NCI-H1417 (cell line): ENCODE measurements at regions not wholly inside any gene's neighbourhood (a gene's known extent, or its start where the extent isn't known, plus 50 kb on each side); places are given as distances from the start of the nearest gene placed in this dataset.
A peak's percentile ranks its signal among the peaks of the same experiment; 100 is the strongest.

Experiments used
- DNase-seq, 3 experiments: peaks; one replicate each; lab custom pipeline; 2025; lab: John Stamatoyannopoulos, UW

DNA sequence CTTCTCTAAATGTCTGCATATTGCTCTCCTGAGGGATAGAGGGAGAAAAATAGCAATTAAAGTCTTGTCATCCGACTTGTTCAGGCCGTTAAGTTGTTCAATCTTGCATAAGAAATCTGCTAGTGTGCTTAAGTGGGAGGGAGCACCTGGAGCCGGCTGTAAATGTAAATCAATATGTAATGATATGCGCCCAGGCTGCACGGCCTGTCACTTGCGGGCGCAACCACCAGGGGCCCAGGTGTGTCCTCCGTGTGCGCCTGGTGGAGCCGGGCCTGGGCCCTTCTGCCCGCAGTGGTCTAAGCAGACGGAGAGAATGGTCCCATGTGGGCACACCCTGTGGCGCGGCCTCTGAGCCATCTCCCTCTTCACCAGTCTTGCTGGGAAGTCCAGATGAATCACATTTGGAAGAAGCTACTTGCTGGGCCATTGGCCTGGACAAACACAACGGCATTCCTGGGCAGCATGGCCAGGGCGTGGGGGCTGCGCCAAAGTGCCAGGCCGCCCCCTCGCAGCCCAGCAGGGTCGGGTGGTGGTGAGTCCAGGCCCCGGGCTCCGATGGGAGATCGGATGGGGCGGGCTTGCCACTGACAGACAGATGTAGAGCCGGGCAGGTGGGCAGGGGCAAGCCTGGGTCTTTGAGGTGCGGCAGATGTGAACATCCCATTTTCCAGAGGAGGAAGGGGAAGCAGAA lies 193.3 kb upstream of the C14orf180 start:
- DNase-seq, result peak in 2 of 3 experiments; percentile 25 to 43

DNA sequence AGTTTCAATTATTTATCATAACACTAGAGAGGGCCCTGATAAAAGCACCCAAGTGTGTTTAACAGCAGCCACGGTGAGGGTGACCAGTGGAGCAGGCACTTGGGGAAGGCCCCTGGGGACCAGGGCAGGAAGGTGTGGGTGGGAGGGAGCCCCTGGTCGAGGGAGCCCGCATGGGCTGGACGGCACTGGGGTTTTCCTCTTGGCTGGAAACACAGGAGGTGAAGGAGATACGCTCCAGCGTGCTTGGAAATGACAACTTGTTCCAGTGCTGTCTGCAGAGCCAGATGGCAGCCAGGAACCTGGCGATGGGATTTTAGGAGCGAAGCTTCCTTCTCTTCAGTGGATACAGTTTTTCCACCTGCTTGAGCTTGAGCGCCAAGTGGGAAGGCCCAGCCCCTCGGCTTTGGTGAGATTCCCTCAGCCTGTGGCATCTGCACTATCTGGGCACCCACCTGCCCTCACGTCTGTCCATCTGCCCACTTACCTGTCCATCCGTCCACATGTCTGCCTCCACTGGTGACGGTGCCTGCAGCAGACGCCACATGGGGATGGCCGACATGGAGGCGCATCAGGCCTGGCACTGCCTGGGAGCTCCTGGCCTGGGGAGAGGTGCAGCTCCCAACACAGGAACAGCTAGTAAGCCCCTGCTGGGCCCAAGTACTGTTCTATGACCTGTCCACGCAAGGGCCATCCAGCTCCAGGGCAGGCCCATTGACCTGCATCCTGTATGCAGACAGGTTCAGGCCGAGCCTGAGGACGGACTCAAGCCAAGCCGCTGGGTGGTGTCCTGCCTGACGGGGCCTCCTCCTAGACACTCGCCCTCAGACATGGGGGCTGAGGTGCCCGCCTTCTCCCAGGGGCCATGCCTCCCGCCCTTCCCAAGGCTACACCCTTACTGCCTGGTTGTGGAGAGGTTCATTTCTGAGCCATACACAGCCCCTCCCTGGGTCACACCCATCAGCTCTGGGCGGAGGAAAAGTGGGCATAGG lies 192.2 kb upstream of the C14orf180 start:
- DNase-seq, result no peak

DNA sequence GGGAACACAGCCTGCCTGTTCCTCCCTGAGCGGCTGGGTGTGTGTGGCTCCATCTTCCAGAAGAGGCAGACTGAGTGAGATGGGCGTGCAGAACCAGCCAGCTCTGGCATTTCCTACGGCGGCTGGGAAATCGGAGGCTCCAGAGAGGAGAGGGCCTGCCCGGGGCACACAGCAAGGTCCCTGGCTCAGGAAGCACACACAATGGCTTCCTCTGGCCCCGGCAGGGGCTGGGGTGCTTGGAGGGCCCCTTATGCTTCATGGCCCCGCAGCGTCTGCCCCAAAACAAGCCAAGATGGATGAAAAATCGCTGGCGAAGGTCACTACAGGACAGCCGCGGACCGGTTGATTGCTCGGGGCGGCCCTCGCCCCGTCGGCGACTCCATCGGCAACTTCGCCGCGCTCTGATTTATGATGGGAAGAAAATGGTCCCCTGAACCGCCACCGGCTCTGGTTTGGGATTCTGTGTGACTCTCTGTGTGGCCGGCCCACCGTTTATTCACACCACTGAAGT lies 191.5 kb upstream of the C14orf180 start:
- no peak for DNase-seq

DNA sequence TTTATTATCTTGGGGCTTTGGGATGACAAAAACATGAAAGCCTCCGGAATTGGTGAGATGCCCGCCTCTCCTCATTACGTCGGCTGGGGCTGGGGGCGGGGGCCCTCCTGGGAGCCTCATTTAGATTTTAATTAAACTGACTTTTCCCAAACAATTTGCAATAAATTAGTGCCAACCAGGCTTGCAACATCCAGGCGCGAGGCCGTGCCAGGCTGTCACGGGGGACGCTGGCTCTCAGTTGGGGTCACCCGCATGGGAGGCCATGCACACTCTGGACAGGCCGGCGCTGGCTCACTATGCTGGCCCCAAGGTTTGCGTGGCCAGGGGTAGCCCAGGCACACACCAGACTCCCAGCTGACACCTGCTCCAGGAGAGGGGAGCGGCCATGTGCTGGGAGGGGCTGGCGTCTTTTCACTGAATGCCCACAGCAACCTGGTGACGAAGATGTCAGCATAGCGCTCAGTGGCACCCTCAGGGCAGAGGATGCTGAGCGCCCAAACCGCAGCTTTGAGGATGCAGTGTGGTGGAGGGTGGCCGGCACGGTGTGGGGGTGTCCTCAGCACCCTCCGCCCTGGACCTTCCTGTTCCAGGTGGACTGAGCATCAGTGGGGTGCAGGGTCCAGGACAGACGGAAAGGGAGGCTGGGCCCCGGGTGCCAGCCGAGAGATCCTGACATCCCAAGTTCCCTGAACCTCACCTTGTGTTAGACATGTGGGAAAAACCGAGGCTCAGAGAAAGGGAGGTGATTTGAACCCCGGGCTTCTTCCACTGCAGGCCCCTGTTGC lies 190.8 kb upstream of the C14orf180 start:
- DNase-seq, result peak in 2 of 3 experiments; percentile 29 to 57

DNA sequence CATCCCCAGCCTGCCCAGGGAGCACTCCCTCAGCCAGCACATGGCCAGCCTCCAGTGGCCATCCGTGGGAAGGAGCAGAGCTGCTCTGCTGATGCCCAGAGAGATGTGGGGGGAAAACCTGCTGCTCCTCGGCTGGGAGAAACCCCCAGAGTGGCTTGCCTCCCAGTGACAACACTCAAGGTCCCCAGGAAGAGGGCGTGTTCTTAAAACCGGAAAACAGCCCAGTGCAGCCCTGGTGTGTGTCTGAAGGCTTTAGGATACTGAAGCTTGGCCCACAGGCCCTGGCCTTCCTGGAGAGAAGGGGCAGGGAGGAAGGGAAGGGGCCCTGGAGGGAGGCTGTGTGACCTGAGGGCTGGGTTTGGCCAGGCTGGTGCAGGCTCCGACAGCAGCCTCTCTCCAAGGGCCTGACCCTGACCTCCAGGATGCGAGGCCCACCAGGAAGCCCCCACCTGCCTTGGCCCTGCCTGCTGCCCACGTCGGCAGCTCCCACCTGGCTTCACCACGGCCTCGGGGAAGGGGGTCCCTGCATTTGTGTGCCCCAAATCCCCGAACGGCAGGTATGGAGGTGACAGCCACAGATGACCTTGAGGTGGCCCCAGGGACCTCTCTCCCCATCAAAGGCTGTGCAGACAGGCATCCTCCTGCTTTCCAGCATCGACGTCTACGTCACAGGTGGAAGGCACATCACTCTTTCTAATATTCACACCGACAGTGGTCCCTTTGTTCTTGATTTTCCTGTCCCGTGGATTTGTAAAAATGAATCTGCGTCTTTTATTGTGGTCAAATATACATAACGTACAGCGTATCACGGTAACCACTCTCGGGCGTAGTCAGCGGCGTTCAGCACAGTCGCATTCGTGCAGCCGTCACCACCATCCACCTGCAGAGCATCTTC lies 190.0 kb upstream of the C14orf180 start:
- DNase-seq, result no peak

DNA sequence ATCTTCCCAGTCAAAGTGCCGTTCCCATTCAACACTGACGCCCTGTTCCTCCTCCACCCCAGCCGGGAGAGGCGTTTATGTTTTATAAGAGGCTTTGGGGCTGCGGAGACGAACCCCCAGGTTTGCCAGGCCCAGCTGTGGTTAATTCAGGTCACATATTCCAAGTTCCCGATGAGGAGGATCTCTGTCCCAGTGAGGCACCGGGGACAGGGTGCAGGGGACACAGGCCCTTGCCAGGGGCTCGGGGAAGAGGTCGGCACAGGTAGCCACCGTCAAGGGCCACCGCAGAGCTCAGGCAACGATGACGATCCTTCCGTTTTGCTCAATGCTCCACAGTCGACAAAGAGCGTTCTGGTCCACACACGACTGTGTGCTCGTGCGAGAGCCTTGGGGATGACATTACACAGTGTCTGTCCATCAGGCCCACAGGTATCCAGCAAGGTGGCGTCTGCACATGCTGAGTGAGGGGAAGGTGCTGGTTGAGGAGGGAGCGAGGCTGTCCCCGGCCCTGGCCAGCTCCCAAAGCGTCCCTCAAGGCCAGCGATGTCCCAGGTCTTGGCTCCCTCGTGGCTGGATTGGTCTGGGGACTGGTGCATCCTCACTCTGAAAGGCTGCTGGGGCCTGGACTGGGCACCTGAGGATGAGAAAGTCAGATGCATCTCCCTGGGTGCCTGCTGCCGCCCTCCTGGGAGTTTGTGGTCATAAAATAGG lies 189.2 kb upstream of the C14orf180 start:
- no peak for DNase-seq

DNA sequence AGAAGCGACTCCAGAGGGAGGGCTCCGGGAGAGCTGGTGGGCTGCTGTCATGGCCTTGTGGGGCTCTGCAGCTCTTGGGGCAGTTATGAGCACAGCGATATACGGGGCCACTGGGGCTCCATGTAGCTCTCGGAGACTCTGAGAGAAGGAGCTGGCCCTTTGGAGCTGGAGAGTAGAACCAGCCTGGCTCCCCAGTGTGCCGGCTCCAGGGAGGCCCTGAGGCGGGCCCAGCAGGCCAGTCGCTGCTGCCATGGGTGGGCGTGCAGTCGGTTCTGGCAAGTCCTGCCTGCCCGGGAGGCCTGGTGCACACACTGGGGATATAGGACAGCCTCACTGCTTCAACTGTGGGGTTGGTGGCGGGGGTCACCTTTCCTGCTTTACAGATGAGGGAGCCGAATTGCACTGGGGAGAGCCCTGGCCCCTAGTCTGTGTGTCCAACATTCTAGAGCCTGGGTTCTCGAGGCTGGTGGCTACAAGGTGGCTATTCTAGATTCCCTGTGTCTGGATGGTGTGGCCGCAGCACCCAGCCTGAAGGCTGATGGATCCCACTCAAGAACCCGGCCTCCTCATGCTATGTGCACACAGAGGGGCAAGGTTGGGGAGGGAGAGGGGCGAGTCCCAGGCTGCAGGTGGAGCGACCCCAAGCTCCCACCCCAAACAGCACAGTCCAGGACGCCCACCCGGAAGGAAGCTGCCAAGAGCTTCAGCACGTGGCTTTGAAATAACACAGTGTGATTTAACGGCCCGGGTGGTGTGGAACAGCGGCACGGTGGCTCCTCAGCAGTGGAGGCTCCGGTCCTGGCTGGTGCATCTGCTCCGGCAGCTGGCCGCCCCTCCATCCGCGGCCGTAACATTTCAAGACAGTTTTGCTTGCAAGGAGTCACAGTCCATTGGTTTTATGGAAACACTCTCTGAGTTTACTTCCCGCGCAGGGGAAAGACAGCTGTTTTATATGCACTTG lies 188.3 kb upstream of the C14orf180 start:
- peak; percentile 23 to 83 (median 66) for DNase-seq

DNA sequence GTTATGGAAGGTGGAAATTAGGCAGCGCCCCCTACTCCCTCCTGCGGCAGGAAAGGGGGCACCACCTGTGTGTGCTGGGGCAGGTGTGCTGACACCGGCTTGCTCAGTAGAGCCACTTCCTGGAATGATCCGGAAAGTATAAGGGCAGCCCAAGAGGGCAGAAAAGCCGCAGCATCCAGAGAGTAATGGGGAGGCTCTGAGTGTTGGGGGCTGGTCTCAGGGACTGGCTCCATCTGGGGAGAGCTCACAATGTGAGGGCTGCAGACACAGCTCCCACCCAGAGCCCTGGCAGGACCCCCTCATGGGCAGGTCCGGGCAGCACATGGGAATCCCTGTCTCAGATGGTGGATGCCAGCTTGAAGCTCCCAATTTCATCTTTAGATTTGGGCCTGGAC lies 187.6 kb upstream of the C14orf180 start:
- no peak for DNase-seq

DNA sequence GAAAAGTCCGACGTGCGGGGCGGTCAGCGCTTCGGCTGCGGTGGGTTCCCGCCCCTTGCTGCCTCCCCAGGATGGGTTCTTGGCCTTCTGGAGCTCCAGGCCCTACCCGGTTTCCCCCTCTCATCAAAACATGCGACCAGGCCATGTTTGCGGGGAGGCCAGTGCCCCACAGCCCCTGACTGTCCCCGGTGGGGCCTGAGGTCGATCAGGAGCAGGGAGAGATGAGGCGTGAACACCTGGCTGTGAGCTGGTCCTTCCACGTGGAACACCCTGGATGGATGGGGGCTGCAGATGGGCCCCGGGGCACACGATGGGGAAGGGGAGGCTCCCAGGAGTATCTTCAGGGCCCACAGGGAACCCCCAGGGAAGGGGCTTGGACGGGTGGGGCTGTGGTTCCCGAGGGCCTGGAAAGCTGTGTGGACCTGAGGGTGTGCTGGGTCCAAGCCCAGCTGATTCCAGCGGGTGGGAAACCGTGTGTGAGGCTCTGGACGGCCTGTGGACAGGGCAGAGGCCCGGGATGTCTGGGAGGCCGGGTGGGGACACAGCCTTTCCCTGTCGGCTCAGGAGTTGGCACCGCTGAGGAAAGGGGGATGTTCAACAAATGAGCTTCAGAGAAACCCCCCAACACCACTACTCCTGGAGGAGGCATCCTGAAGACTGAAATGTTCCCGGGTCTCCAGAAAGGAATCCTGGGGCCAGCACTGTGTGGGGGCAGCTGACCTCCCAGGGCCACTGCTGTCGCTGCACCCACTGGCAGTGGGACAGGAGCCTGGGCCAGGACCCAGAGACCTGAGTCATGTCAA lies 187.0 kb upstream of the C14orf180 start:
- no peak for DNase-seq

DNA sequence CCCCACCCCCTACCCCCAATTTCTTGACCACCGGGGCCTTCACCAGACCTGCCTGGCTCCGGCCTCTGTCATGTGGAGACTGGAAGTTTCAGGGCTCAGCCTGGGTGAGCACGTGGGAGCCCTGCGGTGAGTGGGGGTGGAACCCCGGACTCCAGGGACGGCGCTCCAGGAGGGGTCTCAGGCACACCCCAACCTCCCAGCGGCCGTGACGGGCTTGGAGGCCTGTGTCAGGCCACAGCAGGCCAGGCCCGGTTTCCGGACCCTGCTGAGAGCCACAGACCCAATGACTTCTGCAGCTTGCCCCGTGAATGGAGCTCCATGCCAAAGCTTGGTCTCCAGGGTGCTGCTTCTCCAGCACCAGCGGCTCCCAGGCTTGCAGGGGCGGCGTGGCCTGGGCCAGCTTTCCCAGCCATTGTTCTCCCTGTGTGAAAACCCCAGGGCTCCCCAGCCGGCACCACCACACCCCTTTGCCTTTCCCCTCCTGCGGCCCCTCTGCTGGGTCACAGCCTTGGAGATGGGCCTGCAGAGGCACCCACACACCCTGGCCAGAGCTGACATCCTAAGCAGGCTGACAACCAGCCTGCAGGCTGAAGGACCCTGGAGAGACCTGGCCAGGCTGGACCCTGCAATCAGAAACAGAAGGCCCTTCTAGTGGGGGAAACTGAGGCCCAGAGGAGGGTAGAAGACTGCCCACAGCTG lies 186.2 kb upstream of the C14orf180 start:
- no peak for DNase-seq

DNA sequence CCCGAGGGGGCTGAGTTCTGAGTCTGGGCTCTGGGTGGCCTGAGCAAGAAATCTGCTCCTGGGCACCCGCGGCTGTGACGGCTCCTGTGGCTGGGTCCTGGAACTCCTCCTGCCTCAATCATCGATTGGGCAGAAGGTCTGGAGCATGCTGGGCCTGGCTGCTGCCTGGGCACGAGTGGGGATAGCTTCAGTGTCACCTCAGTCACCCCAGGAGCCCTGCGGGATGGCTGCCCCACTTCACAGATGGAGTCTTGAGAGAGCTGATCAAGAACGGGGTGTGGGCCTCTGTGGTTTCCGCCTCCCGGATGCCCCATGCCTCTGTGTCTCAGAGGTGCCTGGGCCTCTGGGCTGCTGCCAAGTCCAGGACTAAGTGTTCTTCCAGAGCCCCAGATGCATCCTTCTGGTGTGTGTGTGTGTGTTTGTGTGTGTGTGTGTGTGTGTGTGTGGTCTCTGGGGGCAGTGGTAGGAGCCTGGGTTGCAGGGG lies 185.6 kb upstream of the C14orf180 start:
- no peak for DNase-seq

DNA sequence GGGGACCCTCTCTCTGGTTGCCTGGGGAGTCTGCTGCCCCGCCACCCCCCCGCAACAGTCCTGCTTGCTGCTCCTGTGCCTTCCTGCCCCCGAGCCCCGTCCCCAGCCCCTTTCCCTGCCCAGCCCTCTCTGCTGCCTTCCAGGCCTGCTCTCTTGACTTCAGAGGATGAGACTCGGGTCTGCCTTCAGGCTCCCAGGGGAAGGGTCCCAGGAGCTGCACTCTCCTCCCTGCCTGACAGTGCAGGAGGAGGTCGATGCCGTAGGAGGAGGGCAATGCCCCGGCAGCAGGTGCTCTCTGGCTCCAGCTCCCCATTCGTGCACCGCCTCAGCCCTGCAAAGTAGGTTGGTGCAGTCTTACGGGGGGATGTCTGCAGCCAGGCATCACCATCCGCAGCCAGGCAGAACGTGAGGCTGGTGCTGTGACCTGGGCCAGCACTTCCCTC lies 185.1 kb upstream of the C14orf180 start:
- no peak for DNase-seq

DNA sequence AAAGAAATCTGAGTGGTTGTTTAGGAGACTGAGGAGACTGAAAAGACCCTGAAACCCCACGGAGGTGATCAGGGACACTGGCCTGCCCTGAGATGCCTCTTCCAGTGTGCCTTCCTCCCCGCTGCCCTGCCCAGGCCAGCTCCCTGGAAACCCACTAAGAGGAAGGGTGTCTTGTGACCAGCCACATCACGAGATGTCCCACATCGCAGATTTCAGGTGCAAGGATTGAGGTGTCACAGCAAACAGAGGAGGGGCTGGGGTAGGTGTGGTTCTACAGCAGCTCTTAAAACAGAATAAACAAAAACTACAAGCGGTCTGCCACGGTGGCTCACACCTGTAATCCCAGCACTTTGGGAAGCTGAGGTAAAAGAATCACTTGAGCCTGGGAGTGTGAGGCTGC lies 184.3 kb upstream of the C14orf180 start:
- DNase-seq, result no peak

DNA sequence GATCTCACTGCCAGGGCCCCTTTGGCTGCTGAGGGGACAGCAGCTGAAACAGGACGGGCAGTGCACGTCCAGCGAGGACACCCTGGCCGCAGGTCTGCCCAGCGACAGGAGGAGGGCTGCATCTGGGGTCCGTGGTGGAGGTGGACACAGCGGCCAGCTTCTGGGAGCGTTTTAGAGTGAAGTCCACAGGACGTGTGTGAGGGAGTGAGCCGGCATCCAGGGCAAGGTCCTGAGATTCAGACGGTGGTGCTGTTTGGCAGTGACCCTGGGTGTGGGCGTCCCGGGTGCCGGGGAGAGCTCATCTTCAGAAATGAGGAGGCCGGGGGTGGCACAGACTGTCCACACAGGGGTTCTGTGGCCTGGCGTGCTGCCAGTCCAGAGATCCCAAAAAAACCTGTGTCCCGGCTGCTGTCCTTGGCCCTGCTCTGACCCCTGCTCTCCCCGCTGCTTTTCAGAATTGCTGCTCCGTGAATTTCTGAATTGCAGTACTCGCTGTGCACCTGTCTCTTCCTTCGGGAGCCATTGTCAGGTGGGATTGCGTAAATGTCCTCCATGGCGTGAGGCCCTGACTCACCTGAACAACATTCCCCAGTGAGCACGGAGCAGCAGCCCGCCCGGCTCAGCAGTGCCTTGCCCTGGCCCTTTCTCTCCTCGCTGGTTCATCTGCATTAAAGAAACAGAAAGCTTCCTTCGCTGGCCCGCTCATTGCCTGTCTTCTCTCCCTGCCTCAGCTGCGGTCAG lies 183.5 kb upstream of the C14orf180 start:
- DNase-seq, result no peak

DNA sequence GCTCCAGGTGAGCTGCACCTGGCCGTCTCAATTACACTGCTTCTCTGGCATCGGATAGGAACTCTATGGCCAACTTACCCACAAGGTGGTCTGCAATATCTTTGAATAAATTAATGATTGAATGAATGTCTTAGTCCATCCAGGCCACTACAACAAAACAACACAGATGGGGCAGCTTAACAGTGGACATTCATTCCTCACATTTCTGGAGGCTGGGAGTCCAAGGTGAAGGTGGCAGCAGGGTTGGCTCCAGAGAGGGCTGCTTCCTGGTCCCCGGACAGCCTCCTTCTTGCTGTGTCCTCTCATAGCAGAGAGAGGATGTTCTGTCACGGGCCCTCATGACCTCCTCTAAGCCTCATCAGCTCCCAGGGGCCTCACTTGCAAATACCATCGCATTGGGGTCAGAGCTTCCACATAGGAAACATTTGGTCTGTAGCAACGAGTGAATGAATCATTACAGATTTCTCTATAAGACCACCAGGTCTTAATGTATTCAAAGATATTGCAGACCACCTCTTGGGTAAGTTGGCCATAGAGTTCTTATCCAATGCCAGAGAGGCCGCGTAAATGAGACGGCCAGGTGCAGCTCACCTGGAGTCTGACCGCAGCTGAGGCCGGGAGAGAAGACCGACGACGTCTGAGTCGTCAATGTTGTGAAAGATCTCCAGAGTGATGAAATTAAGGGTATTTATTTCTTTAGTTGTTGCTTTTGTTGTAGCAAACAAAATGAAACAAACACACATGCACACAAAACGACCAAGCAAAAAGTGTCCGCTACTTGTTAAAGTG lies 182.7 kb upstream of the C14orf180 start:
- DNase-seq, result no peak

DNA sequence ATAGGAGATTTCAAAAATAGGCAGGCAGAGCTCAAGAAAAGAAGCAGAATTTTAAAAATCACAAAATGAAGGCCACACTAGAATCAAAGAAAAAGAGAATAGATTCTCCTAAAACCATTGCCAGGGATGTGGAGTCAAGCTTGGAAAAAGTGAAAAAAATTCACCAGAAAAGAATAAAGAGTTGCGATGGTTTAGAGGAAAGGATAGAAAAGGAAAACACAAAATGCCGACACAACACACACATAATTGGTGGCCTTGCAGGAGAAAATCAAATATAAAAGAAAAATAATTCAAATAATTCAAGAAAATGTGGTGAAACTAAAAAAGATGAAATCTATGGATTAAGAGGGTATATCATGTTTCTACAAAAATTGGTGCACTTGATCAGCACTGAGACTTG lies 181.6 kb upstream of the C14orf180 start:
- DNase-seq, result no peak
